Esophagus squamous epithelium (tissue), 4 donors: ENCODE measurements at regions not wholly inside any gene's neighbourhood (a gene's known extent, or its start where the extent isn't known, plus 50 kb on each side); places are given as distances from the start of the nearest gene placed in this dataset.

Experiments used
- CTCF ChIP-seq, 6 experiments: fragments of 450-650 bp in 4 of 6; fragments of 200-600 bp in 2 of 6; sonication (generic) in 2 of 6; IDR thresholded peaks; one replicate each; pipeline ENCODE4 v1.5.1; 2016 to 2019; ENCODE audit warnings: antibody characterized with exemption in 6 of 6, mild to moderate bottlenecking in 4 of 6, moderate library complexity in 4 of 6
- POLR2A ChIP-seq, 4 donors: fragments of 450-650 bp; IDR thresholded peaks; one replicate each; pipeline ENCODE4 v1.6.1; 2017; ENCODE audit warnings: antibody characterized with exemption in 4 of 4, mild to moderate bottlenecking in 4 of 4, moderate library complexity in 3 of 4

- TF ChIP-seq CTCF (IDR thresholded peaks at IDR 0.05) (no peak), POLR2A (IDR thresholded peaks at IDR 0.05) (no peak)
Observed at GRCh38 chr12:34286934-34287333, 264.6 kb downstream of the ALG10 start.
